Right hindlimb (tissue), 1 donor: ENCODE measurements at regions not wholly inside any gene's neighbourhood (a gene's known extent, or its start where the extent isn't known, plus 50 kb on each side); places are given as distances from the start of the nearest gene placed in this dataset.
"Not testable (repeated sequence)": the region's sequence is repeated elsewhere in the genome, so short reads cannot be mapped to it uniquely, and the experiment has no call there.

Experiments used
- DNase-seq: peaks from one replicate; pipeline ENCODE4 v3.0.0-alpha.2; 2018

GRCh38 chr22:49694462-49695260 is 133.0 kb downstream of the BRD1 start:
- DNase-seq = no peak

- no peak for DNase-seq
Observed at GRCh38 chr22:49693848-49694247, 133.8 kb downstream of the BRD1 start.

DNA sequence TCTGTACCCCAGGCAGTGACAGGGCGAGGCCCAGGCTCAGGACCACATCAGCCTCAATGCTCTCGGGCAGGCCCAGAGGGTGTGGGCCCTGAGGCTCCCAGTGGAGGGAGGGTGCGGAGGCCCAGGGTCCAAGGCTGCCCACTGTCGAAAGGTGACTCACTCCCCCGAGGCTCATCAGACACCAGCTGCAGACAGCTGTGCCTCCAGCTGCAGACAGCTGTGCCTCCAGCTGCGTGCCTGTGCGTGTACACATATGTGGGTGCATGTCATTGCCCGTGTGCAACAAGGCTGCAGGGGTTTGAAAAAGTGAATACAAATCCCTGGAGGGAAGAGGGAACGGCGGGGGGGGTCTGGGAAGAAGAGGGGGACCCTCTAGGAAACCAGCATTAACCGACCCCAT is 134.3 kb downstream of the BRD1 start:
- DNase-seq = no peak

- DNase-seq = no peak
Observed at GRCh38 chr22:49692499-49693225, 135.0 kb downstream of the BRD1 start.

GRCh38 chr22:49691256-49691655 is 136.4 kb downstream of the BRD1 start:
- no peak for DNase-seq

DNA sequence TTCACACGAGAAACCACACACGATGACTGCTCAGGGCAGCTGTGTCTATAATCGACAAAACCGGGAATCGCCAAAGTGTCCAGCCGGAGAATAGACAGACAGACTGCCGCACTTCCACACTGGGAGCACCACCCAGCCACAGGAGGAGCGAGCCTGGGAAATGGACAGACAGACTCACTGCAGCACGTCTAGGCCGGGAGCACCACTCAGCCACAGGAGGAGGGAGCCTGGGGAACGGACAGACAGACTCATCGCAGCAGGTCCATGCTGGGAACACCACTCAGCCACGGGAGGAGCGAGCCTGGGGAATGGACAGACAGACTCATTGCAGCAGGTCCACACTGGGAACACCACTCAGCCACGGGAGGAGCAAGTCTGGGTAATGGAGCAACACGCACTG is 137.2 kb downstream of the BRD1 start:
- DNase-seq = no peak

- no peak for DNase-seq
Observed at GRCh38 chr22:49689858-49690257, 137.8 kb downstream of the BRD1 start.

DNA sequence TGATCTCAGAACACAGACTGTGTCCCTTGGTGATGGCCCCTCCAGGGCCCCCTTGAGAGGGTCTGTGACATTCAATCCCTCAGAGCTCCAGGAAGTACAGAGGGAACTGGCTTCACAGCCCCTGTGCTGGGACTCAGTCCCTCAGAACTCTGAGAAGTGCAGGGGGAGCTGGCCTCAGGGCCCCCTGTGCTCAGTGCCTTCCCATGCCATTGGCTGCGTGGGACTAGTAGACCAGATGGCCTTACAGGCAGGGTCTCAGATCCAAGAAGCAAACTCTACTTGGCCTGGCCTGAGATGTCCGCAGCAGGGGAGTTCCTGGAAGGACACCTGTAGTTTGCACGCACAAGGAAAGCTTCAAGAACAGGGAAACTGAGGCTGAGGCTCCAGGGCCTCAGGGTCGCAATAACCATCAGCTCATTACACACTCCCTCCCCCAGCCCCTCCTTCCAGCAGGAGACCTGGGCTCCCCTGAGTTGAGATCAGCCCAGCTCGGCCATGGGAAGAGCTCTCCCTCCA is 138.4 kb downstream of the BRD1 start:
- no peak for DNase-seq

DNA sequence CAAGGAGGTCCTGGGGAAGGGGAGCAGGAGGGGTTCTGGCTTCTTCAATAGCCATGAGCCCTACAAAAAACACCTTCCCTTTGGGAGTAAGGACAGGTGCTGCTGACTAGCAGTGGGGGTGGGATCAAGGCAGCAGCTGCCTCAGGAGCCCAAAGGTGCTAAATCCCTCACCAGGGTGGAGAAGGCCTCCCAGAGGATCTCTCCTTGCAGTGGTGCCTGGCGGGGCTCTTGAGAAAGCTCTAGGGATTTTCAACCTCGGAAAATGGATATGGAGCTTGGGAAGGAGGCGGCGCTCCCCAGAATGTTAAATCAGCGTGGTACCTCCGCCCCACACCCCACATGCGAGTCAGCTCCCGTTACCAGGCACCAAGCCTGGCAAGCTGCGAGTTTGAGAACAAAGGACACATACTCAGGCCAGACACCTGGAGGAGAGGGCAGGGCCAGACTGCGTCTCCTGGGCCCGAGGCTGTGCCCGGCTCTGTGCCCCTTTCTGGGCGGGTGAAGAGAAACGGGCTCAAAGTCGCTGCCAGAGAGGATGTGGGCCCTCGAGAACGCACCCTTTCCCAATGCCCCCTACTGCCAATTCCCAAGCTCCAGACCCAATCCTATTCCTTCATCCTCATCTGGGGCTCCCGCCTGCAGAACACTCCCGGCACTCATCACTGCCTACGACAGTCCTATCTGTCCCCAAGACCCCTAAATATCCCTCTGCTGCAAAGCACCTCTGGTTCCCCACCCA is 139.0 kb downstream of the BRD1 start:
- DNase-seq = no peak

DNA sequence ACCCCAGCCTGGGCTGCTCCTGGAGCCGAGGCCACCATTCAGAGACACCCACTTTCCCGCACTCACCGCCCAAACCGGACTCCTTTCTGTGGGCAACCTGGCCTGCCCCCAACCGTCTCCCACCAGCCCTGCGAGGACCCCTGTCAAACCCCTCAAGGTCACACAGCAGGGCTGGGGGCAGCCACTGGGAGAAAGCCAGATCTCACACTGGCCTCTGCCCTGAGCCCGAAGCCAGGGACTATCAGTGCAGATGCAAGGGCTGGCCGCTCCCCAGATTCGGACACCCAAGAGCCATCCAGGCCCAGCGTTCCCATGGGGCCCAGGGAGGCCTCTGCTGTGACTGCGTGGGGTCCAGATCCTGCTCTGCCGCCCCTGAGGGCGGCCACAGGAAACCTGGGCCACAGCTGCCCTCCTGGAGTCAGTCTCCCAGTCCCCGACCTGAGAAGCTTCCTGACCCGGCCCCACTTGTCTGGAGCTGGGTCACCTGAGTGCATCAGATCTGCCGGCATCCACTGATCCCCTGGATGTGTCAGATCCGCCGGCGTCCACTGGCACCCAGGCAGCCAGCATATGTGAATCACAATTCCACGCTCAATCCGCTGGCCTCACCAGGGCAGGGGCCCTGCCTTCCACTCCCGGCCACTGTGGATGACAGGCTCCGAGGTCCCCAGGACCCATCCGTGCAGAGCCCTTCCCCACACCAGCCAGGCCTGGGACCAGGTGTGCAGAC is 139.7 kb downstream of the BRD1 start:
- no peak for DNase-seq

GRCh38 chr22:49687333-49687732 is 140.3 kb downstream of the BRD1 start:
- DNase-seq = no peak

DNA sequence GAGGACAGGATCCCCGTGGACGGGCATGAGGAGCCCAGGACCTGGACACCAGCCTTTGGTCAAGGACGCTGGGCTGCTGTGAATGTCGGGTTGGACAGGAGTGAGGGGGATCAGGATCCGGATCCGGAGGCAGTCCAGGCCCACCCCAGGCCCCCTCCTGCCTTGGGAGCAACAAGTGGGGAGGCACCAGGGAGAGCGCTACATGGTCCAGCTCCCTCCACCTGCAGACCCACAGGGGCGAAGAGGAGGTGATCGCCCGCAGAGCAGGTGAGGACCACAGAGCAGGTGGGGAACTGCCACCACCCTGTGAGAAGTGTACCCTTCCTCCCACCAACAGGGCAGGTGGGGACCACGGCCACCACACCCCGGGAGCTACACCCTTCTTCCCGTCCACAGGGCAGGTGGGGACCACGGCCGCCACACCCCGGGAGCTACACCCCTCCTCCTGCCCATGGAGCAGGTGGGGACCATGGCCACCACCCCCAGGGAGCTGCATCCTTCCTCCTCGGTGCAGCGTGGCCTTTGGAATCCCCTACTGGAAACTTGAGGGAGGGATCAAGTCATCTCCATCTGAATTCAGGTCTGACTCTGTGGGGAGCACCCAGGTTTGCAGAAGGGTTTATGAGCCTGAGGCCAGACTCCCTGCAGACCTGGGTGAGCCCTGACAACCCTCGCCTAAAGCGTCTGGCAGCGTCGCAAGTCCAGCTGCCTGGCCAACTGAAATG is 141.0 kb downstream of the BRD1 start:
- DNase-seq = no peak

DNA sequence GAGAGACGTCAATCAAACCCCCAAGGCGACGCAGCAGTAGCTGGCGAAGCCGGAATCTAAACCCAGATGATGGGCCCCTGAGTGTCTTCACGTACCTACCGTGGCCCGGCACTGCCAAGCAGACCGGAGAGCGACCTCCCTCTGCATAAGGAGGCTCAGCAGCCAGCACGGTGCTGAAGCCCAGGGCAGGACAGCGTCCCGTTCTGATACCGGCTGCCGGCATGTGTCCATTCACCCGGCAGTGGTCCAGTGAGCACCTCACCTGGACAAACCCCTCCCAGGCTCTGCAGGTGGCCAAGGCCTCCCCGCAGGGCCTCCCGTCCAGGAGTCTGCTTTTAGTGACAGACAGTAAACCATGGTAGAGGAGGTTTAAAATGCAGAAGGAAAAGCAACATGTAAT is 142.0 kb downstream of the BRD1 start:
- DNase-seq = no peak

GRCh38 chr22:49685116-49685515 is 142.6 kb downstream of the BRD1 start:
- no peak for DNase-seq

GRCh38 chr22:49683032-49683431 is 144.6 kb downstream of the BRD1 start:
- DNase-seq = no peak

DNA sequence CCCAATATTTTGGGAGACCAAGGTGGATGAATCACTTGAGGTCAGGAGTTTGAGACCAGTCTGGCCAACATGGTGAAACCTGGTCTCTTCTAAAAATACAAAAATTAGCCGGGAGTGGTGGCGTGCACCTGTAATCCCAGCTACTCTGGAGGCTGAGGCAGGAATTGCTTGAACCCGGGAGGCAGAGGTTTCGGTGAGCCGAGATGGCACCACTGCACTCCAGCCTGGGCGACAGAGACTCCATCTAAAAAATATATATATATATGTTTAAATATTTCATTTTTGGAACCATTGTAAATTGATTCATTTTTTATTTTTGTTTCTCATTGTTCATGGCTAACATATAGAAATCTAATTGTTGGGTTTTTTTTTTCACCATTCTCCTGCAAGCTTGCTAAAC is 146.9 kb downstream of the BRD1 start:
- not testable (repeated sequence) for DNase-seq

DNA sequence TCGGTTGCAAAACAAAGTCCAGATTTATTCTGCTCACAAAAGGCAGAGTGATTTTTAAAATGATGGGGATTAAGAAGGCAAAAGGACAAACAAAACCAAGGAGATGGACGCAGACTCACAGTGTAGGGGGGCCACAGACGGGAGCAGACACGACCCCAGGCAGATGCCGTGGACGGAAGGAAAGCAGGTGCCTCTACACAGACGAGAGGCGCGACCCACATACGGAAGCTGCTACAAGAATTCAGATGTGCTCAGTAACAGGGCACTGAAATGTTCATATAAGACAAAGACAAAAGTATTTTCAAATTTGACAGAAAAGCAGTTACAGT is 148.9 kb downstream of the BRD1 start:
- DNase-seq = no peak

DNA sequence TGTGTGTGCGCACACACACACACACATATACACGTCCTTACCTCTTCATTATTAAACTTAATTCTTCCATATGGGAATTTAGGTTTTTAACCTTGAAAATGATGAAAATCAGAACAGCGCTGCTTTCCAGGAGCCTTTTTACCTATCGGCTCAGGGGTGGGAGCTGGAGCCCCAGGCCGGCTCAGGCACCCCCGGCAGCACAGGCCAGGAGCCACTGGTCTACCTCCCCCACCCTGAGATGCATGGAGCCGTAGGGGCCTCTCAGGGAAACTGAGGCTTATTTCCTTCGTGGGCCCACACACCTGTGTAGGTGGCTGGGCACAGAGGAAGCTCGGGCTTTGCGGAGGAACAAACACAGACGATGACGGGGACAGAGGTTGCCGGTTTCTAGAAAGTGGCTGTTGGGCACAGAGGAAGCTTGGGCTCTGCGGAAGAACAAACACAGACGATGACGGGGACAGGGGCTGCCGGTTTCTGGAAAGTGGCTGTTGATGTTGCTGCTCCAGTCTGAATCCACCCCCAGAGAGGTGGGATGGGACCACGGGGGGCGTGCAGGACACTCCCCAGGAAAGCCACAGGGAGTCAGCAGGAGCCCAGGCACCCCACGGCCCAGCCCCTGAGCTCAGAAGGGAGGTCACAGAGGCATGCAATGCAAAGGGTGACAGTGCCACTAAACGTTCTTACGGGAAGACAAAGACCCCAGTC is 149.4 kb downstream of the BRD1 start:
- DNase-seq = no peak

- DNase-seq = no peak
Observed at GRCh38 chr22:49677495-49677889, 150.2 kb downstream of the BRD1 start.

DNA sequence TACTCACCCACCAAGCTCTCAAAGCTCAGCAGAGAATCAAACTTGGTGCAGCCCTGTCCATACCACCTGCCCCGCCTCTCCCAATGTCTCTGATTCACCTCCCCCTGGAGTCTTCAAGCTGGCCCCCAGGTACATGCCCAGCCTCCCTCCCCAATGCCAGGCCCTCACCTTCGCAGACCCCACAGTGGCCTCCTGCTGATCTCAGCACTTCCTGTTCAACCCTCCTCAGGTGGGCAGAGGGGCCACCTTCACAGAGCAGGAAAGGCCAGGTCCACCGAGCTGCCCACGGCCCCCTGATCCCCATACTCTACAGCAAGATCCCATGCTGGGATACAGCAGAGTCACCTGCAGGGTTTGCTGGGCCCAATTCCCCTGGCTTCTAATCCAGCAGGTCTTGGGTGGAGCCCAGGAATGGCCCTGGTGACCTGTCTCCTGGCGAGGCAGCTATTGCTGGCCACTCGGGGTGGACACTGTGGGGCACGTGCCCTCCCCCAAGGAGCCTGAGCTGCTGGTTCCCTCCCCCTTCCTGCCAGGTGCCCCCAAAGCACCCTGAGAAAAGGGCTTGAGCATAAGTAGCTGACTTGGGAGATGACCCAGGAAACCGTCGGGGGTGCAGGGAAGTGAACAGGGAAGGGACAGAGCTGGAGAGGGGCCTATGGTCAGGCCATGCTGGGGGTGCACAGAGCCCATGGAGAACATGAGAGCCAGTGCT is 150.7 kb downstream of the BRD1 start:
- DNase-seq = no peak

DNA sequence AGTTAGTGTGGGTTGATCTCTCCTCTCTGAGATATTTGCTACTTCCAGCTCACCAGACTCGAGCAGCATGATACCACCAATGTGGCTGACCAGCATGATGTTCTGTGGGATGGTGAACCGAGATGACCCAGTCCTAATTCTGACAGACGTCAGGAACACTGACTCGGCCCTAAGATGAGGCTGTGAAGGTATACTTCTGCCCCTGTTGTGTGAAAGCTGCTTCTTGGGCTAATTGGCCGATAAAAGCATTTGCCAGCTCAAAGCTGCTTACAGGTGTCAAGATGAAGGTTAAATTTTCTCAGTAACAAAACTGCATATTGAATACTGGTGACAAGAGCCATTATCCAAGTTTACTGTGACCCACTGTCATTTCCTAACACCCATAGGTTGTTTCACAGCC is 151.4 kb downstream of the BRD1 start:
- no peak for DNase-seq
